ENCODE measurements at regions not wholly inside any gene's neighbourhood (a gene's known extent, or its start where the extent isn't known, plus 50 kb on each side); places are given as distances from the start of the nearest gene placed in this dataset.

DNA sequence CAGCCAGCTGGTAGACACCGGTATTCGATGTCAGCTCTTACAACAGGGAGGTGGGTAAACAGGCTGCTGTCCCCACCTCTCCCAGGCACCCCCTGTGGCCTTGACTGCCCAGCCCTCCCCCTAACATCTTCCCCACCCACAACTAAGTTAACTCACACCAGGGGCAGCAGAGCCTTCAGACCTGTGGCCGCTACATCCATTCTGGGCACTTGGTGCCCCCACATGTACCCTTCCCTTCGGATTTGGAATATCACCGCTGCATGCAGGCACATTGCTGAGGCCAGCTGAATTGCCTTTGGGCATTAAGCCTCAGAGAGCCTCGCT, 130.3 kb downstream of the MYCN start:
- no peak overlapping the region for H3K23ac ChIP-seq (ENCODE audit: low read depth, low read length)
- H3K56ac ChIP-seq (ENCODE audit: extremely low read depth, insufficient read depth, low read length) = no peak overlapping the region
- DNase-seq (no peak), ATAC-seq (ENCODE audit: low read depth) (no peak)
- in situ Hi-C loops (cut with MboI; ENCODE audit: low sequenced_read_pairs) = no loop called here
- H2BK120ac ChIP-seq (ENCODE audit: low read depth, low read length) = no peak overlapping the region
- H4K5ac ChIP-seq (ENCODE audit: low read depth, low read length) = no peak overlapping the region
- H3K4me1 ChIP-seq (ENCODE audit: control insufficient read depth, insufficient read depth, low read length) = no peaks in the 10 kb centered on the region
- no peak overlapping the region for H2AK5ac ChIP-seq (ENCODE audit: low read depth, low read length)
- 45% methylated on average over 2 of the region's 6 CpGs; no CpG with 5 or more reads in 1 of the 2 experiments for WGBS, 2 experiments (ENCODE audit: extremely low coverage in 2 of 2, insufficient read length in 1 of 2)
- H4K91ac ChIP-seq (ENCODE audit: insufficient read depth, low read depth, low read length) = no peak overlapping the region
- ChIA-PET CTCF (no interaction called here), POLR2A (ENCODE audit: unreplicated experiment) (no interaction called here)
- H2BK15ac ChIP-seq (ENCODE audit: low read depth, low read length) = no peak overlapping the region
- H4K20me1 ChIP-seq (ENCODE audit: insufficient read depth, low read length) = no peaks in the 10 kb centered on the region
- intact Hi-C loops (cut with micrococcal nuclease) = no loop called here
- H3K36me3 ChIP-seq (ENCODE audit: control insufficient read depth, insufficient read depth, low read length) = no peaks in the 10 kb centered on the region
- no peak overlapping the region for H3K14ac ChIP-seq (replicated peaks; ENCODE audit: low read depth, low read length)
- TF ChIP-seq RAD21 (IDR thresholded peaks at IDR 0.05; ENCODE audit: low read length) = no peak
- TF ChIP-seq NFE2L2 (IDR thresholded peaks at IDR 0.05; ENCODE audit: low read depth, low read length) = no peak
- TF ChIP-seq RCOR1 (IDR thresholded peaks at IDR 0.05; ENCODE audit: insufficient replicate concordance, low read length) = no peak
- no peak overlapping the region for H2AK9ac ChIP-seq (replicated peaks; ENCODE audit: low read depth, low read length, poor library complexity)
- no peak overlapping the region for H2BK20ac ChIP-seq (ENCODE audit: low read depth, low read length)
- no peak overlapping the region for H3K27ac ChIP-seq (ENCODE audit: insufficient read depth, low read length)
- no peak overlapping the region for H4K8ac ChIP-seq (ENCODE audit: low read depth in 2 of 2, low read length in 2 of 2)
- H3K79me1 ChIP-seq (ENCODE audit: low read depth in 1 of 2, low read length in 2 of 2) = no peaks in the 10 kb centered on the region
- H2AFZ ChIP-seq (replicated peaks; ENCODE audit: low read length, poor library complexity) = no peak overlapping the region
- peaks cover 41% of the 10 kb centered on the region for H3K9me3 ChIP-seq (ENCODE audit: control insufficient read depth, insufficient read depth, low read length)
- no peak overlapping the region for H3K9ac ChIP-seq (ENCODE audit: low read depth, low read length)
- no peaks in the 10 kb centered on the region for H3K9me1 ChIP-seq (ENCODE audit: insufficient read depth, low read length)
- H3K27me3 ChIP-seq (ENCODE audit: control insufficient read depth, insufficient read depth, low read length) = no peaks in the 10 kb centered on the region
- no peak overlapping the region for H2BK5ac ChIP-seq (ENCODE audit: low read depth, low read length, poor library complexity, severe bottlenecking)
- H3K4me3 ChIP-seq (ENCODE audit: insufficient read depth, low read depth, low read length) = no peak overlapping the region
- no peak overlapping the region for H3K4ac ChIP-seq (ENCODE audit: low read depth, low read length)
- no TSS peak for BruUV-seq (replicated peaks)
- H3K18ac ChIP-seq (ENCODE audit: low read depth, low read length) = no peak overlapping the region
- dilution Hi-C loops (cut with HindIII; ENCODE audit: low sequenced_read_pairs, unreplicated experiment) = no loop called here
- no peak overlapping the region for H3K4me2 ChIP-seq (ENCODE audit: low read depth, low read length)

All from IMR-90 (cell line).